NB4 (cell line): ENCODE measurements at regions not wholly inside any gene's neighbourhood (a gene's known extent, or its start where the extent isn't known, plus 50 kb on each side); places are given as distances from the start of the nearest gene placed in this dataset.

ENCODE experiments used
- CTCF ChIP-seq: IDR thresholded peaks from one replicate; pipeline ENCODE4 v1.5.1; 2012; ENCODE audit warnings: low read depth, low read length
- MYC ChIP-seq: IDR thresholded peaks from 2 replicates; pipeline ENCODE4 v1.6.1; 2011; ENCODE audit warnings: low read depth, low read length

GRCh38 chr6:22886650-22887581 is 317.6 kb downstream of the HDGFL1 start:
- no peak for TF ChIP-seq CTCF
- no peak for TF ChIP-seq MYC
